ENCODE measurements at regions not wholly inside any gene's neighbourhood (a gene's known extent, or its start where the extent isn't known, plus 50 kb on each side); places are given as distances from the start of the nearest gene placed in this dataset.
A peak's percentile ranks its signal among the peaks of the same experiment; 100 is the strongest.

DNA sequence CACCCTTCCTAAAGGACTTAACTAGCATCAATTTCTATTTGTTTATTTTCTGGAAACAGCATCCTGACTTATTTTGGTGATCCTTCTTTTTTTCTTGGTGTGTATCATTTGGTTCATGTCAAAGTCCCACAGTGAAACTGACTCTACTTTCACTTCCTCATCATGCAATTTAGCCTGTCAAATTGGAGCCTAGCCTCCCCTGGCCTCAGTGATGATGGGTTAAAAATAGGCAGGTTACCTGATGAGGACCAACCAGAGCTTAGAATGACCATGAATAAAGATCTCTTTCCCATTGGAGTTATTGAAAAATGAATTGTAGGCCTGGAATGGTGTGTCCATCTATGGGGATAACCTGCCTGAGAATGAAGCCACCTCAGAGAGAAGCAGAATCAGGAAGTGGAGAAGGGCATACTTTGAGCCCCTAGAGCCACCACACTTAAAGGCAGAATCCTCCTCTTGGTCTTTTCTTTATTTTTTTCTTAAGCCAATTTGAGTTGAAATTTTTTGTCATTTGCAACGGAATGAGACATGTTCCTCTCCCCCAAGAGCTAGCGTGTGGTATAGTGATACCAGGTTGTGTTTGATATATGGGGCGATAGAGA, 105.6 kb downstream of the BTBD3 start:
- H3K9ac ChIP-seq (ENCODE audit: insufficient read depth, low read length), result no peak overlapping the region
- no peak overlapping the region for H3K4me2 ChIP-seq (ENCODE audit: extremely low read depth, insufficient read depth, low read length)
- H3K36me3 ChIP-seq (ENCODE audit: control insufficient read depth, insufficient read depth, low read length), result no peaks in the 10 kb centered on the region
- H3K27ac ChIP-seq (ENCODE audit: insufficient read depth, low read length), result no peak overlapping the region
- no peak for DNase-seq (ENCODE audit: low read depth in 2 of 2)
- TF ChIP-seq CTCF (conservative IDR thresholded peaks at IDR 0.05 in 1 of 2, IDR thresholded peaks at IDR 0.05 in 1 of 2; ENCODE audit: low read depth in 1 of 2, low read length in 2 of 2) (no peak), EZH2 (IDR thresholded peaks at IDR 0.05; ENCODE audit: low read length, missing control alignments) (no peak)
- H3K4me3 ChIP-seq (replicated peaks in 1 of 4; ENCODE audit: control extremely low read depth in 1 of 4, insufficient read depth in 1 of 4, low read depth in 3 of 4, low read length in 4 of 4), result no peak overlapping the region
- H3K79me2 ChIP-seq (ENCODE audit: control insufficient read depth, insufficient read depth, low read length), result no peaks in the 10 kb centered on the region
- no peaks in the 10 kb centered on the region for H3K27me3 ChIP-seq (ENCODE audit: control insufficient read depth, insufficient read depth, low read length)
- no peaks in the 10 kb centered on the region for H4K20me1 ChIP-seq (ENCODE audit: control insufficient read depth, extremely low read depth, insufficient read depth, low read length)
- no peaks in the 10 kb centered on the region for H3K9me3 ChIP-seq (ENCODE audit: control insufficient read depth, insufficient read depth, low read depth, low read length)
- H3K4me1 ChIP-seq (ENCODE audit: control insufficient read depth, extremely low read depth, insufficient read depth, low read length), result no peaks in the 10 kb centered on the region
- no peak overlapping the region for H2AFZ ChIP-seq (ENCODE audit: low read length)

- no peak overlapping the region for H3K27ac ChIP-seq (ENCODE audit: insufficient read depth, low read length)
- no peak for DNase-seq (ENCODE audit: low read depth in 2 of 2)
- no peaks in the 10 kb centered on the region for H3K36me3 ChIP-seq (ENCODE audit: control insufficient read depth, insufficient read depth, low read length)
- H2AFZ ChIP-seq (ENCODE audit: low read length), result no peak overlapping the region
- no peak overlapping the region for H3K4me2 ChIP-seq (ENCODE audit: extremely low read depth, insufficient read depth, low read length)
- H3K4me3 ChIP-seq (replicated peaks in 1 of 4; ENCODE audit: control extremely low read depth in 1 of 4, insufficient read depth in 1 of 4, low read depth in 3 of 4, low read length in 4 of 4), result no peak overlapping the region
- no peaks in the 10 kb centered on the region for H3K27me3 ChIP-seq (ENCODE audit: control insufficient read depth, insufficient read depth, low read length)
- no peak for TF ChIP-seq EZH2 (IDR thresholded peaks at IDR 0.05; ENCODE audit: low read length, missing control alignments)
- no peak for TF ChIP-seq CTCF (conservative IDR thresholded peaks at IDR 0.05 in 1 of 2, IDR thresholded peaks at IDR 0.05 in 1 of 2; ENCODE audit: low read depth in 1 of 2, low read length in 2 of 2)
- H3K9ac ChIP-seq (ENCODE audit: insufficient read depth, low read length), result no peak overlapping the region
- H3K4me1 ChIP-seq (ENCODE audit: control insufficient read depth, extremely low read depth, insufficient read depth, low read length), result no peaks in the 10 kb centered on the region
- no peaks in the 10 kb centered on the region for H3K9me3 ChIP-seq (ENCODE audit: control insufficient read depth, insufficient read depth, low read depth, low read length)
- H3K79me2 ChIP-seq (ENCODE audit: control insufficient read depth, insufficient read depth, low read length), result no peaks in the 10 kb centered on the region
- no peaks in the 10 kb centered on the region for H4K20me1 ChIP-seq (ENCODE audit: control insufficient read depth, extremely low read depth, insufficient read depth, low read length)
These were observed 111.1 kb downstream of the BTBD3 start for GRCh38 chr20:12028771-12029170.

DNA sequence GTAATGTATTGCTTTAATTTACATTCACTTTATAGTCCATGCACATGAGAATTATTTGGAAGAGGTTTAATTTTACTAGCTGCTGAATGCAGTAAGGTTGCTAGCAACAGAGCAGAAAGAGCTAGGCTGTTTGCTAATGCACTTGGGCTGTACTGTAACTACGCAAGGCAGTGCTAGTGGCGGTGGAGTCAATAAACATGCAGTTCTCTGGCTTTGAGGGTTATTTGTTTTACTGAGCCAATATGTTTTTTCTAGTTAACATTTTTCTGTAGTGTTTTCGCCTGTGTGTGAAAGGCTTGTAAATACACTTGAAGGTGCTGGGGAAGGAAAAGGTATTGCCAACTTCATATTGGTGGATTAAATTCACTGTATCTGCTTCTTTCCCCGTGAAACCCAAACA, 112.8 kb downstream of the BTBD3 start:
- no peaks in the 10 kb centered on the region for H3K79me2 ChIP-seq (ENCODE audit: control insufficient read depth, insufficient read depth, low read length)
- H3K27me3 ChIP-seq (ENCODE audit: control insufficient read depth, insufficient read depth, low read length), result no peaks in the 10 kb centered on the region
- no peaks in the 10 kb centered on the region for H3K36me3 ChIP-seq (ENCODE audit: control insufficient read depth, insufficient read depth, low read length)
- H2AFZ ChIP-seq (ENCODE audit: low read length), result no peak overlapping the region
- no peak overlapping the region for H3K9ac ChIP-seq (ENCODE audit: insufficient read depth, low read length)
- no peak overlapping the region for H3K27ac ChIP-seq (ENCODE audit: insufficient read depth, low read length)
- no peak overlapping the region for H3K4me2 ChIP-seq (ENCODE audit: extremely low read depth, insufficient read depth, low read length)
- DNase-seq (ENCODE audit: low read depth in 2 of 2), result peak in 1 of 2 donors; percentile 11
- H3K4me3 ChIP-seq (replicated peaks in 1 of 4; ENCODE audit: control extremely low read depth in 1 of 4, insufficient read depth in 1 of 4, low read depth in 3 of 4, low read length in 4 of 4), result no peak overlapping the region
- no peaks in the 10 kb centered on the region for H4K20me1 ChIP-seq (ENCODE audit: control insufficient read depth, extremely low read depth, insufficient read depth, low read length)
- no peaks in the 10 kb centered on the region for H3K9me3 ChIP-seq (ENCODE audit: control insufficient read depth, insufficient read depth, low read depth, low read length)
- TF ChIP-seq EZH2 (IDR thresholded peaks at IDR 0.05; ENCODE audit: low read length, missing control alignments) (no peak), CTCF (conservative IDR thresholded peaks at IDR 0.05 in 1 of 2, IDR thresholded peaks at IDR 0.05 in 1 of 2; ENCODE audit: low read depth in 1 of 2, low read length in 2 of 2) (no peak)
- H3K4me1 ChIP-seq (ENCODE audit: control insufficient read depth, extremely low read depth, insufficient read depth, low read length), result no peaks in the 10 kb centered on the region
